ENCODE measurements at regions not wholly inside any gene's neighbourhood (a gene's known extent, or its start where the extent isn't known, plus 50 kb on each side); places are given as distances from the start of the nearest gene placed in this dataset.
"Not testable (repeated sequence)": the region's sequence is repeated elsewhere in the genome, so short reads cannot be mapped to it uniquely, and the experiment has no call there.

DNA sequence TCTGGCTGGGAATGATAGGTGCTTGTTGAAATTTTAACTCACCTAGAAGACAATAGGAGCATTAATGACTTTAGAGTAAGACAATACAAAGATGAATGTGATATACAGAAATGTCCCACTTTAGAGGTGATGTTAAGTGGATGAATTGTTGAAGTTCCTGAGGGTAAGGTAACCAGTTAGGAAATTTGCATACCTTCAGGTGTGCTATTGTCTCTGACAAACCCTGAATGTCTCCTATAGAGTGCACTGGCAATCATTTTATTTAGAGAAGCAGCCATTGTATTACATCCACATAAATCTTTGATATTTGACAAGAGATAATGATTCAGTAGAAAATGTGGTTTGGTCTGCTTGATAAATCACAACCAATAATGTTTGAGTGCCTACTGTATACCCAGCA lies 228.5 kb downstream of the RNF144A start:
- in situ Hi-C loops (cut with HindIII; ENCODE audit: low sequenced_read_pairs), result no loop called here

DNA sequence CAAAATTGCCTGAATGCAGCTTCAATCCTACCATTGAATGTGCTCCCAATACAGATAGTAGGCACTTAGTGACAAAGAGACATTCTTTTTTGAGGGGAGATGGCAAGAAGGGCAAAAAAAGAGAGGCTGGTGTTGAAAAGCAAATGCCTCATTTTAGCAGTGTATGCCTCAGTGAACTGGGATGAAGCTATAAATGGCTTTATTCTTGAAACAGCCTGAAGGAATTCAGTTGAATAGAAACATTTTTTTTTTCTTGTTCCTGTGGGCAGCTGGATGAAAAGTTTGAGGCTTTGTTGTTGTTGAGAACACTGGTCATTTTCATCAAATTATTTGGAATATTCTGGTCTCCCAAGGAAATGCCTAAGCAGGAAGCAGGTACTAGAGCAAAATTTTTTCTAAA lies 228.9 kb downstream of the RNF144A start:
- in situ Hi-C loops (cut with HindIII; ENCODE audit: low sequenced_read_pairs), result no loop called here

DNA sequence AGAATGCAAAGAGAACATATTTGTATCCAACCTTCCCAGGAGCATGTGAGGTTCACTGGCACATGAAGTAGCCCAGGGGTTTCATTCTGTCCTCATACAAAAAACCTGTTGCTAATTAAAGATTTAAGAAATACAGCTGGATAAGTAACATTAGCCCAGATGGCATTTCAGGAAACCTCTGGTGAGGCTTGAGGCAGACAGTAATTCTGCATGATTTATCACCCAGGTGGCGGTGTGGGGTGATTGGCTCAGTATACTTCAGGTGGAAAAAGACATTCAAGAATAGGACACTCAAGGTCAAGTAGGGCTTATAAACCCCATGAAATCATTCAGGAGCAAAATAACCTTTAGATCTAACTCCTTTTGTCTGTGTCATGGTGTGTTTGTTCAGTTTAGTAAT lies 237.4 kb downstream of the RNF144A start:
- in situ Hi-C loops (cut with HindIII; ENCODE audit: low sequenced_read_pairs), result no loop called here

DNA sequence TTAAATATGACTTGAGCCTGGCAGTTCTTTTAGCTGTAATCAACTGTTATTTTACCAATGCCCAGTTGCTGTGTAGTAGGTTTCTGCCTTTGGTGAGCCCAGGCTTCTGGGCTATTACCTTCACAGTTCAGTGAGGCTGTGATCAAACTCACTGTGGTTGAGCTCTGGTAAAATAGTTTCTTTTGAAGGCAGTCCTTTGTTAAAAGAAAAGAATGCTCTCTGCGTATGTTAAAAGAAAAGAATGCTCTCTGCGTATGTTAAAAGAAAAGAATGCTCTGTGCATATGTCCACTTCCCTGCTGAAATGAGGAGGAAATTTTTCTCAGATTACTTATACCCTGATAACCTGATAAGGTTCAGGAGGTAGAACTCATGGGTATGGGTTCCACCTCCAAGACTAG lies 244.3 kb downstream of the RNF144A start:
- in situ Hi-C loops (cut with HindIII; ENCODE audit: low sequenced_read_pairs), result no loop called here

DNA sequence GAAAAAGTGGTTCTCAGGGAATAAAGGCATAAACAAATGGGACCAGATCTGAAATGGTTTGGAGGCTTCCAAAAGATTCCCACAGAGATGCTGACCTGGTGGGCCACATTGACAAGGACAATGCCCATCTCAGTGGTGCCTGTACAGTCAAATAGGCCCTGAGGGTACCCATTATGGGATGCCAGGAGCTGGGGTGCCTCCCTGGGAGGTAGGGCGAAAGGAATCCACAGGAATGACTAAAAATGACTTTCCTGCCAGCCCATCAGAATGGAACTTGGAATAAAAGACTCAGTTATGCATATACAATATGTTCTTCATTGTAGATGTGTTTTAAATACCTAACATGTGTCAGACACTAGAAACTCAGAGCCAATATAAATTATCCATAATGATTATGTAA lies 248.5 kb downstream of the RNF144A start:
- in situ Hi-C loops (cut with HindIII; ENCODE audit: low sequenced_read_pairs), result no loop called here

DNA sequence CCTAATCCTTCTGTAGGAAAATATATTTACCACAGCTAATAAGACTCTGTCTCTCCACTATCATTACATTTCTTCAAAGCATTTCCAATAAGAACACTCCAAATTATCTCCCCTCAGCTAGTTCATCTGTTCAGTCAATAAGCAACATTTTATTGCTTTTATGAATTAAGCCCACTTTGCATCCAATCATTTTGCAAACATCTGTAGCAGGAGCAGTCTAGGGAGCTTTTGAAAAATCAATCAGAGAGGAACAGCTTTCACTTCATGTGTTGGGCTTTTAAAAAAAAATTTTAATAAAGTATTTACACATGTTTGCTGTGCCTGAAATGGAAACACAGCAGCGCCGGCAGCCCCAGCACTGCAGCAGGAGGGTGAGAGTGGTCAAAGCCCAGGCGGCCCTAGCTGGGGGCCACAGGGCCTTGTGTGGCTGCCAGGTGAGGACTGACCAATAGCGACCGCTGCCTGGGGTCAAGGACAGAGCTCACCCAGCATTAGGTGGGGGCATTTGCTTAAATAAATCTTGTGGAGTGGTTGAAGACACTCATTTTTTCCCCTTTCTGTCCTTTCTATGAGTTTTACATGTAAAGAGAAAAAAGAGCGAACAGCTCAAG lies 250.7 kb downstream of the RNF144A start:
- in situ Hi-C loops (cut with HindIII; ENCODE audit: low sequenced_read_pairs), result no loop called here

DNA sequence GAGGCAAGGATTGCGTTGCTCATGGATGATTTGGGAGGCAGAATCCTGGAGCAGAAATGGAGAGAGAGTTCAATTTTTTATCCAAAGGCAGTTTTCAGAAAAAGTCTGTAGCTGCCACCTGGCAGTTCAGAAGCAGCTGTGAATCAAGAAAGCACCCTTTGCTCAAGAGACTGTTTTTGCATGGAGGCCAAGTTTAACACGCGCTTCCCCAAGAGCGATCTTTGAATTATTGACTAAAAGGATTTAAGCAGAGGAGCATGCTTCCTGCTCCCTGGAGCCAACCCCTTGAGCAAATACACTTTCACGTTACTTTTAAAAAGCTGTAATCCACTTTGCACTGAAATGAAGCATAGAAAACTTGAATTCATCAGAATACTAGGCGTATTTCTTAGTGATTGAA lies 252.4 kb downstream of the RNF144A start:
- in situ Hi-C loops (cut with HindIII; ENCODE audit: low sequenced_read_pairs), result no loop called here

DNA sequence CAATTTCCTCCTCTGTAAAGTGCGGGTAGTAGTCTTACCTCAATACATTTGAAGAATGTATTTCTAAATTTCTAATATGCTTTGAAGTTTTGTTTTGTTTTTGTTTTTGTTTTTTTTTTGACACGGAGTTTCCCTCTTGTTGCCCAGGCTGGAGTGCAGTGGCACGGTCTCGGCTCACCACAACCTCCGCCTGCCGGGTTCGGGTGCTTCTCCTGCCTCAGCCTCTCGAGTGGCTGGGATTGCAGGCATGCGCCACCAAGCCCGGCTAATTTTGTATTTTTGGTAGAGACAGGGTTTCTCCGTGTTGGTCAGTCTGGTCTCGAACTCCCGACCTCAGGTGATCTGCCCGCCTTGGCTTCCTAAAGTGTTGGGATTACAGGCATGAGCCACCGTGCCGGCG lies 261.8 kb downstream of the RNF144A start:
- in situ Hi-C loops (cut with HindIII; ENCODE audit: low sequenced_read_pairs), result not testable (repeated sequence)

DNA sequence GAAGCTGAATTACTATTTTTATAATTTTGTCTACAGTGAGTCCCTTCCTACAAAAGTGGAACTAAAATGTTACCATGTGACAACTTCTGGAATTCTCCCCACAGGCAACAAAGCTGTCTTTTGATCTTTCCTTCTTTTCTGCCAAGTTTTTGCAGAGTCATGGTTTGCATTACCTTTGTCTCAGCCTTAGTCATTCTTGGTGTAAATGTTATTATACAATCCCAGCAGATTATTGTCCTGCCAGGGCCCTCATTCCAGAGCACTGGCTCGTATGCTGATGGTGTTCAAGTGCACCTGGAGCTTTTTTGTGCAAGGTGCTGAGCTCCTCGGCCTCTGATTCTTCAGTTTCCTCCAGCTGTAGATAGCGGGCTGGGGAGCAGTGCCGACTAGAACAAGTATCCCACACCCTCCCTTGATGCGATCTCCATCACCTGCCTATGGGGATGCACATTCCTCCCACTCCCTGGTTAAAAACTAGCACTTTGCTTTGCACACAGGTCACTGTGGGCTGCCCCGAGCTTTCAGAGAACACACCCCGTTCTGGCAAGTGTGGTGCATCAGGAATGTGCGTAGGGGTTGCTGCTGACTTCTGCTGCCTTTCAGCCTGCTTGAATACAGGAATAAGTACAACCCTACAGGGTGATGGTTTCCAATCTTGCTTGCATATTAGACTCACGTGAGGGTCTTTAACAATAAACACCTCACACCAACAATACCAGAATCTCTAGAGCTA lies 263.6 kb downstream of the RNF144A start:
- in situ Hi-C loops (cut with HindIII; ENCODE audit: low sequenced_read_pairs), result no loop called here

DNA sequence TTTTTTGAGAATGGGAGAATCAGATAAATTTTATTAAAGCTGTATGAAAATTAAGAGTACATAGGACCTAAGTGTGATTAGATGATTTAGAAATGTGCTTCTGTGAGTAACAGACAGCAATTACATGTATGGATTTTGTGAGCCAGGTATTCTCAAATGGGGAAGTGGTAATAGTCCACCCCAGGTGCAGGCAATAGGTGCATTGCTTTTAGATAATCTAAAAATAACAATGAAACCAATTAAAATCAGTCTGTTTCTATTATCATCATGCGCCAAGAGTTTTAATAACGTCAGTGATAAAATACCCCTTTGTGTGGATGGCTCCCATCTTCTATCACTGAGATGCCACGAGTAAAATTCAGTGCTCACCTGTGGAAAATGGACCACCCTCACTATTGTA lies 265.3 kb downstream of the RNF144A start:
- in situ Hi-C loops (cut with HindIII; ENCODE audit: low sequenced_read_pairs), result no loop called here

DNA sequence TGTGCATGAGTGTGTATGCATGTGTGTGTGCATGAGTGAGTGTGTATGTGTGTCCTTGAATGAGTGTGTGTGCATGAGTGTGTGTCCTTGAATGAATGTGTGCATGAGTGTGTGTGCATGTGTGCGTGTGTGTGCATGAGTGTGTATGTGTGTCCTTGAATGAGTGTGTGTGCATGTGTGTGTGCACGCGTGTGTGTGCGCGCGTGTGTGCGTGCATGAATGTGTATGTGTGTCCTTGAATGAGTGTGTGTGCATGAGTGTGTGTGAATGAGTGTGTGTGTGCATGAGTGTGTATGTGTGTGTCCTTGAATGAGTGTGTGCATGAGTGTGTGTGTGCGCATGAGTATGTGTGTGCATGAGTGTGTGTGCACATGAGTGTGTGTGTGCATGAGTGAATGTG lies 271.9 kb downstream of the RNF144A start:
- in situ Hi-C loops (cut with HindIII; ENCODE audit: low sequenced_read_pairs), result no loop called here

DNA sequence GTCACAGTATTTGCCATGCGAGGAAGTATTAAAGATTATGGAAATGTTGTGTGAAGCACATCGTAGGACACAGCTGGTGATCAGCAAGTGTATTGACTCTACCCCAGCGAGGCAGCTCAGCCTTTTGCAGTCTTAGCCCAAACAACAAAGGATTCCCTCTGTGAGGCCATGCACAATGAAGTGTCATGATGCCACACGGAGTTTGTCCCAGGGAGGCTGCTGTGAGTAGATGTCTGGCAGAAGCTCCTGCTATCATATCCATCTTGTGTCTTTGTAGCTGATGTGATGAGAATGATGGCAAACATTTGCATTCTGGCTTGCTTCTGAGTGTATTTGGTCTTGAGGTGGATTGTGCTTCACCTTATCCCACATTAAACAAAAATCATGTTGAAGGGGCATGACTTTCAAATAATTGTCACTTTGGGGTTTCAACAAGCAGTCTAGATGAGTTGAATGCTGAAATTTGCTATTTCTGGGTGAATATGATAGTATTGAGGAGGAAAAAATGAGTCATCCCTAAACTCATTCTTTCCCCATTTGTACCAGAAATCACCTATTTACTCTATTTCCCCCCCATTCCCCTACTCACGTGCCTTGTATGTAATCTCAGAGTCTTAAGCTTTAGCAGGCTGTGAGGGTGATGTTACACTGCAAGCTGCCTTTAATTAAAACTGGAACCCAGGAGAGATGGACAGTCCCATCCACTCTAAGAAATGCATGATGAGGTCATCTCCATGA lies 273.5 kb downstream of the RNF144A start:
- in situ Hi-C loops (cut with HindIII; ENCODE audit: low sequenced_read_pairs), result no loop called here

DNA sequence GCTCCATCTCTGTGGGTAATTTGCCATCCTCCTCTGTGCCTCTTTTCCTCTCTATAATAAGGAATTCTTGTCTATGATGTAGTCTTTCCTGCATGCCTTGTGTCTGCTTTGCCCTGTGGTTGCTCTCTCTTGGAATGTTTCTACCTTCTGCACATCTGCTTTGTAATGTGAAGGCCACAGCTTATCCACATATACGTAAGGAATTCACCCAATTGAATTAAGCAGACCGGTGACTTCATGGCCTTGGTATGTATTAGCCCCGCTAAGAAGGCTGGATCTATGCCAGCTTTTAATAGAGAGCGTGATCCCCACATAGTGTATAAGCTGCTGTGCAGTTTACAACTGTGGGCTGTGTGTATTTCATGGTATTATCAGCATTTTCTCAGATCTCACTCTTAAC lies 274.7 kb downstream of the RNF144A start:
- in situ Hi-C loops (cut with HindIII; ENCODE audit: low sequenced_read_pairs), result no loop called here

DNA sequence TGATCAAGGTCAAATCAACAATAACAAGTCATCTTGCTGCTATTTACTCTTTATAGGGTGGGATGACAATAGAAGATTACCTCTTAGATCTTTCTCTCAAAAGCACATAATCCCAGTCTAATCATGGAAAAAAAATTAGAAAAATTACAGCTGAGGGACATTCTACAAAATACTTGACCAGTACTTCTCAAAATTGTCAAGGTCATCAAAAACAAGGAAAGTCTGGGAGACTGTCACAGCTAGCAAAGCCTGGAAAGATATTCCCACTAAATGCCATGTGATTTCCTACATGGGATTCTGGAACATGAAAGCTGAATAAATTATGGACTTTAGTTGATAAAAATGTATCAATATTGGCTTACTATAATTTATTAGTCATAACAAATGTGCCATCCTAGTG lies 276.2 kb downstream of the RNF144A start:
- in situ Hi-C loops (cut with HindIII; ENCODE audit: low sequenced_read_pairs), result no loop called here

DNA sequence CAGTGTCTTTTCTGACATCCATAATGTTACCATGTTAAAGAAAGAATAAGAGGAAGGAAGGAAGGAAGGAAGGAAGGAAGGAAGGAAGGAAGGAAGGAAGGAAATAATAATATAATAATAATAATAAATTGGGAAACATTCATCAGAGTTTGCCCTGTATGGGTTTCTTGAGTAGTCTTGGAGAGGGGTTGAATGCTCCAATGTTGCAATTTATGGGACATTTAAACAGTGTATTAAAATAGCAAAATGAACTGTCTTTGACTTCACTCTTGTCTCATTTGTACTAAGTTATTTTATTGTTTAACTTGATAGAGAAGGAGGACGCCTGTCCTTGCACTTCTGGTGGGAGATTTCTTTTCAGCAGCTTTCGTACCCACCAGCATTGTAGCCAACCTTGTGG lies 277.7 kb downstream of the RNF144A start:
- in situ Hi-C loops (cut with HindIII; ENCODE audit: low sequenced_read_pairs), result no loop called here

DNA sequence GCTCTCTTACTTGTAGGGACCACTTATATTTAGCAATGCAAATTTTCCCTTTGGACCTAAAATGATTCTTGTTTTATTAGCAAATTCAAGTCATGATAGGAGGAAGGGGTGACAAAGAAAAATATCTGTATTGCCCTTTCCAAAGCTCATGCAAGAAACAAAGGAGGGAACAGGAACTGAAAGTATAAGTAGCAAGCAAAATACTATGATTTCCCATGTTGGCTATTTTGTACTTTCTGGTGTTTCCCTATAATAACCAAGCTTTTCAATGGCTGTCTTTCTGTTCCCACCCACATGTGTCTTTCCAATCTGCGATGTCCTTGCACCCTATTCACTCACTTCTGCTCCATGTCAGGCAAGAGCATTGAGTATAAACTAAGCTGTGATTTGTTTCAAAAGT lies 279.7 kb downstream of the RNF144A start:
- in situ Hi-C loops (cut with HindIII; ENCODE audit: low sequenced_read_pairs), result no loop called here

DNA sequence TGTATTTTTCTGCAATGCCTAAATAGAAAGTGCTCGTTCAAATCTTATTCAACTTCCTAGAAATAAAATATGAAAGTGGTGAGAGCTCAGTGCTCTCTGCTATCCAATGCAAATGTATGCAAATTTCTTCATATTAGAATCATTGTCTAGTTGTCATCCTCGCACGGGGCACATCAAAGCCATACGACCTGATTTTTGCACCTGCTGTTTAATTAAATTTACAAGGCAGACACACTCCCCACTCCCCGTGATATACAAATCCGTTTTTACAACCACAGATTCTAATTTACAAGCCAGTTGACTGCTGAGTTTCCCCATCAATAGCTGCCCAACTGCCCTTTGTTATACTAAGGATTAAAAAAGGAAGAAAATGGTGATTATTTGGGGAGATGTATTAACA lies 284.6 kb downstream of the RNF144A start:
- in situ Hi-C loops (cut with HindIII; ENCODE audit: low sequenced_read_pairs), result no loop called here

DNA sequence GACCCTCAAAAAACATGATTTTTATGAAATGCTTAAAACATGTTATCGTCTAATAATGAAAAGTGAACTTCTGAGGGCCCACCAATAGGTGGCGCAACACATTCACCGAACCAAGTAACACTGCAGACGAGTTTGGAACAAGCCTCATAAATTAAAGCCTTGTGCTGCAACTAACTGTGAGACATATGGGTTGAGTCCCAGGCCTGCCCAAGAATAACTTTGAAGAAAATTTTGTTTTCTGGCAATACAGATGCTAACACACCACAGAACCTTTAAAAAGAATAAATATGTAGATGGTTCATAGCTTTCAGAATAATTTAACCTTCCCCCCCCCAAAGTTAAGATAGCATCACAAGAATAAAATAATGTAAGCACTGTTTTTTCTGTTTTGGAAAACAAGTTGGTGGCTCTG lies 285.9 kb downstream of the RNF144A start:
- in situ Hi-C loops (cut with HindIII; ENCODE audit: low sequenced_read_pairs), result no loop called here

DNA sequence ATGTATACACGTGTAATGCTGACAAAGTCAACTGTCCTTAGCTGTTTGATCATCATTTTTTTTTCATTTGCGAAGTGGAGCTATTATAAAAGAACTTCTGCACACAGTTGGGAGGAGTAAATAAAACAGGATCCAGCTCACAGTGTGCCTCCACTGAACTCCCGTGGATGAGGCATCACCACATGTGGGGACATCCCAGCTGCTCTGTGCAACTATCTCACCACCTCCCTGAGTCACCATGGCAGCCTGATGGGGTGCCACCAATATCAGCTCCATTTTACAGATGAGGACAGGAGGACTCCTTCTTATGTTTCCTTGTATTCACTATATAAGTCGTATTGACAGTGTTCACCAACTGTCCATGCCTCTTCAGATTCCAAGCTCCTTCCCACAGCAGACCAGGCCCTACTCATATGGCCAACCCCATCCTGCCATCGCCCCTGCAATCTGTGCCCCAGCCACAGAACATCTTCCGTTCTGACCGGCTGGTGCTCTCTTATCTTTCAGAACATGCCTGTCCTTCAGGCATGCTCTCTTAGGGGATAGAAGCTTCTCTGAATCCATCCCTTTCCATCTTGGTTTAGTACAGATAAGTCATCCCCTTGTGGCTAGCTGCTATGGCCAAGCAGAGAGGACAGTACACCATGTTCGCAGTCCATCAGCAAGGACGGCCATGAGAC lies 288.1 kb downstream of the RNF144A start:
- in situ Hi-C loops (cut with HindIII; ENCODE audit: low sequenced_read_pairs), result no loop called here

DNA sequence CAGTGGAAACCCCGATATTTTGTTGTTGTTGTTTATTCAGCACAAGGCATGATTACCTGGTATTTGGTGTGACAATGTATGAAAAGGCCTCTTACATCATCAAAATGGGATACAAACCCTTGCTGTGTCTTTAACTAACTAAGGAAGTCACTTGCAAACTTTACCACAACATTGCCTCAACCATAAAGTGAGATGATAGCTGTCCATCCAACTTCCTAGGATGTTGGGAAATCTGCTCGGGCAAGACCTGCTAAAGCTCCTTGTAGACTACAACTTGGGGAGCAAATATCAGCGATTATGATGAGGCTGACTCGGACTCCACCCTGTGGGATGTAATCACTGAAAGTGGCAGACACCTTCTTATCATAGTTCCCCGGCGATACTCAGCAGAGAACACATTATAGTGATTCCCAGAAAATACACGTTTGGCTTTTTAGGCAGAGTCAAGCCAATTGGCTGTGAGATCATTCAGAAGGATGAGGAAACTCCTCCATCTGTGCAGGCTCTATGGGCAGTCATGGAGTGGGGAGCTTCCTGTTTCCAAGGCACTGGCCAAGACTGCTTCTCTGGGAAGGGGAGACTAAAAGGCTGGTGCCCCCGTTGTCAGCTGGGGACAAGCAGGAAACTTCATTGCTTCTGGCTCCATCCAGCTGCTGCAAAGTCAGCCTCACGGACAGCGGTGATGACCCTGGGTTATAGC lies 289.0 kb downstream of the RNF144A start:
- in situ Hi-C loops (cut with HindIII; ENCODE audit: low sequenced_read_pairs), result no loop called here

DNA sequence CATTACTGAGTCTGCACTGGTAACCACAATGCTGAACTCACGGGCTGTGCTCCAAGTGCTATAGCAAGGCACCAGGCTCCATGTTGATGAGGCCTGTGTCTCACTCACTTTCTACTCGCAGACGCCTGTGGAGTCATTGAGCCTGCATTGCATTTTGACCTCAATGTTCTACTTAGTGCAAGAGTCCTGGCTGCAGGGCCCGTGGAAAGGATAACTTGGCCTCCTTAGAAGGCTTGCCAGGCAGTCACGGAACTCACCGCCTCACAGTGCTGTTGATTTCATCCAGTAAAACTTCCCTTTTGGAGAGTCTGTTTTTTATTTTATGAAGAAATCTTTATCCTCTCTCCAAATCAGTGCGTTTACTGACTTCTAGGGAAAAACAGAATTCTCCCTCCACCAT lies 290.4 kb downstream of the RNF144A start:
- in situ Hi-C loops (cut with HindIII; ENCODE audit: low sequenced_read_pairs), result no loop called here
